Psoas muscle (tissue), 7 donors: ENCODE measurements at regions not wholly inside any gene's neighbourhood (a gene's known extent, or its start where the extent isn't known, plus 50 kb on each side); places are given as distances from the start of the nearest gene placed in this dataset.
"Not testable (repeated sequence)": the region's sequence is repeated elsewhere in the genome, so short reads cannot be mapped to it uniquely, and the experiment has no call there.

Experiments used
- ATAC-seq, 4 donors: fragments of 200-7000 bp; cut with Tn5 transposase; one replicate each; pipeline ENCODE4 v1.9.1; 2020; ENCODE audit warnings: moderate library complexity in 3 of 4, mild to moderate bottlenecking in 2 of 4
- DNase-seq, 2 donors: peaks; one replicate each; pipeline ENCODE4 v3.0.0-alpha.2; 2020
- H3K27ac ChIP-seq: fragments of 200-600 bp; one replicate; pipeline ENCODE4 v1.8.0; 2022
- H3K27me3 ChIP-seq, 3 donors: fragments of 200-600 bp in 1 of 3; one replicate each; pipeline versions ENCODE4 v1.6.1 to v1.8.0; 2013 to 2022; ENCODE audit warnings: low read length in 2 of 3, mild to moderate bottlenecking in 2 of 3, moderate library complexity in 1 of 3; ENCODE audit not compliant: insufficient read depth in 3 of 3
- H3K36me3 ChIP-seq, 2 donors: fragments of 200-600 bp in 1 of 2; one replicate each; pipeline versions ENCODE4 v1.6.1 to v1.8.0; 2013 to 2022; ENCODE audit warnings: low read depth in 1 of 2, mild to moderate bottlenecking in 1 of 2, moderate library complexity in 1 of 2; ENCODE audit not compliant: insufficient read depth in 1 of 2
- H3K4me1 ChIP-seq: fragments of 200-600 bp; one replicate; pipeline ENCODE4 v1.8.0; 2022
- H3K4me3 ChIP-seq: fragments of 200-600 bp; one replicate; pipeline ENCODE4 v1.8.0; 2022; ENCODE audit warnings: mild to moderate bottlenecking
- H3K9me3 ChIP-seq: fragments of 200-600 bp; one replicate; pipeline ENCODE4 v1.8.0; 2022
- WGBS, 3 donors: extraction: QIAGEN DNeasy Blood & Tissue Kit; methylation state at CpG; one replicate each; pipeline versions ENCODE4 v1.1.6 to v1.1.7; 2013; 5-methylcytosine and 5-hydroxymethylcytosine counted together
- intact Hi-C, 2 donors: fragments of 100-400 bp; cut with DNase I; formaldehyde crosslinking; loops; one replicate each; pipeline versions ENCODE4 v1.11.0 to v1.14.2; 2022
- TF ChIP-seq, protein P1 (sequence below): fragments of 200-600 bp; IDR thresholded peaks from one replicate; pipeline ENCODE4 v1.8.0; 2022; ENCODE audit warnings: antibody characterized with exemption
- donor health status: healthy with polysubstance abuse.
- donor health status: DM: no; HTN: no; CAD: no; lungs with moderate emphysema.
- donor health status: Bipolar disorder and iron deficiency.
- donor health status: healthy.
- donor health status: DM: yes; HTN: yes; CAD: no.
- donor health status: DM: no; HTN: no; CAD: no.
- donor health status: DM: yes; HTN: yes; CAD: no.

DNA sequence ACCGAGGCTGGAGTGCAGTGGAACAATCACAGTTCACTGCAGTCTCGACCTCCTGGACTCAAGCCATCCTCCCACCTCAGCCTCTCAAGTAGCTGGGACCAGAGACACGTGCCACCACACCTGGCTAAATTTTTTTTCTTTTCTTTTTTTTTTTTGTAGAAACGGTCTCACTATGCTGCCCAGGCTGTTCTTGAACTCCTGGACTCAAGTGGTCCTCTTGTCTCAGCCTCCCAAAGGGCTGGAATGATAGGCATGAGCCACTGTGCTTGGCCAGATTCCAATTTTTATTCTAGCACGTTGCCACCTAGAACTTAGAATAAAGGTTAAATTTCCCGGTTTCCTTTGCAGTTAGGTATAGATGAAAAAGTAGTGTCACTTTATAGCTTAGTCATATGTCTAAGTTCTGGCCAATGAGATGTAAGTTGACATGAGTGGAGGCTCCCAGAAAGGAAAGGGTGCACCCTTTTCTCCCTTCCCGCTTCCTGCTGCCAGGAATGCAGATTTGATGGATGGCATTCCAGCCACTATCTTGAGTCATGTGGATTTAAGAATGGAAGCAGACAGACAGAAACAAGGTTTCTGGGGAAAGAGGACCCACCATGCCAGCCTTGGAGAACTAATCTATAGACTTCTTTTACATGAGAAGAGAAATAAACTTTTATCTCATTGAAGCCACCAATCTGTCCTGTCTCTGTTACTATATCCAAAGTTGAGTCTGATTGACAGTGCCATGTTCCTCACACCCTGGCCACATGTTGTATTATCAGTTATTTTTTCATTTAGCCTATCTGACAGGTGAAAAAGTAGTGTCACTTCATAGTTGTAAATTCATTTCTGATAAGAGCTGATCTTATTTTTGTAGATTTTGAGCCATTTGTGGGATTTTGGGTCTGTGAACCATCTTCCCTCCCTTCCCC, 60.6 kb upstream of the NCOA3 start:
- Histone ChIP-seq H3K4me3 (no peak overlapping the region), H3K9me3 (no peaks in the 10 kb centered on the region), H3K27ac (no peak overlapping the region), H3K27me3 (no peaks in the 10 kb centered on the region), H3K36me3 (no peaks in the 10 kb centered on the region), H3K4me1 (no peaks in the 10 kb centered on the region)
- TF ChIP-seq, protein P1, sequence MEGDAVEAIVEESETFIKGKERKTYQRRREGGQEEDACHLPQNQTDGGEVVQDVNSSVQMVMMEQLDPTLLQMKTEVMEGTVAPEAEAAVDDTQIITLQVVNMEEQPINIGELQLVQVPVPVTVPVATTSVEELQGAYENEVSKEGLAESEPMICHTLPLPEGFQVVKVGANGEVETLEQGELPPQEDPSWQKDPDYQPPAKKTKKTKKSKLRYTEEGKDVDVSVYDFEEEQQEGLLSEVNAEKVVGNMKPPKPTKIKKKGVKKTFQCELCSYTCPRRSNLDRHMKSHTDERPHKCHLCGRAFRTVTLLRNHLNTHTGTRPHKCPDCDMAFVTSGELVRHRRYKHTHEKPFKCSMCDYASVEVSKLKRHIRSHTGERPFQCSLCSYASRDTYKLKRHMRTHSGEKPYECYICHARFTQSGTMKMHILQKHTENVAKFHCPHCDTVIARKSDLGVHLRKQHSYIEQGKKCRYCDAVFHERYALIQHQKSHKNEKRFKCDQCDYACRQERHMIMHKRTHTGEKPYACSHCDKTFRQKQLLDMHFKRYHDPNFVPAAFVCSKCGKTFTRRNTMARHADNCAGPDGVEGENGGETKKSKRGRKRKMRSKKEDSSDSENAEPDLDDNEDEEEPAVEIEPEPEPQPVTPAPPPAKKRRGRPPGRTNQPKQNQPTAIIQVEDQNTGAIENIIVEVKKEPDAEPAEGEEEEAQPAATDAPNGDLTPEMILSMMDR, result no peak
- ATAC-seq, result no peak
- DNase-seq, result no peak
- whole genome bisulfite sequencing, 3 donors, result 50 to 61% (median 56%) methylated on average over 7 of the region's 7 CpGs
- intact Hi-C loops, result no loop called here

DNA sequence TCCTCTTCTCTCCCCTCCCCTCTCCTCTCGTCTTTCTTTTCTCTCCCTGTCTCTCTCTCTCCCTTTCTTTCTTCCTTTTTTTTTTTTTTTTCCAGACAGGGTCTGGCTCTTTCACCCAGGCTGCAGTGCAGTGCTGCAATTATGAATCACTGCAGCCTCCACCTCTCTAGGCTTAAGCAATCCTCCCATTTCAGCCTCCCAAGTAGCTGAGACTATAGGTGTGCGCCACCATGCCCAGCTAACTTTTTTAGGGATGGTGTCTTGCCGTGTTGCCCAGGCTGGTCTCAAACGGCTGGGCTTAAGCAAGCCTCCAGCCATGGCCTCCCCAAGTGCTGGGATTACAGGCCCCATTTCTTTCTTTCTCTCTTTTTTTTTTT, 59.9 kb upstream of the NCOA3 start:
- DNase-seq (no peak), ATAC-seq (no peak)
- TF ChIP-seq, protein P1, result no peak
- intact Hi-C loops, result no loop called here
- Histone ChIP-seq H3K27ac (no peak overlapping the region), H3K36me3 (no peaks in the 10 kb centered on the region), H3K4me3 (no peak overlapping the region), H3K4me1 (no peaks in the 10 kb centered on the region), H3K27me3 (no peaks in the 10 kb centered on the region), H3K9me3 (no peaks in the 10 kb centered on the region)
- WGBS, 3 donors, result 87 to 90% (median 87%) methylated on average over 4 of the region's 4 CpGs

DNA sequence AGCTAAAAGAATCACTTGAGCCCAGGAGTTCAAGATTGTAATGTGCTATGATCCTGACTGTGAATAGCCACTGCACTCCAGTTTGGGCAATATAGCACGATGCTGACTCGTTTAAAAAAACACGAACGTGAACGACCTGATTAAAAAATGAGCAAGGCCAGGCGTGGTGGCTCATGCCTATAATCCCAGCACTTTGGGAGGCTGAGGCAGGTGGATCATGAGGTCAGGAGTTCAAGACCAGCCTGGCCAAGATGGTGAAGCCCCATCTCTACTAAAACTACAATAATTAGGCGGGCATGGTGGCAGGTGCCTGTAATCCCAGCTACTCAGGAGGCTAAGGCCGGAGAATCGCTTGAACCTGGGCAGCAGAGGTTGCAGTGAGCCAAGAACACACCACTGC, 58.6 kb upstream of the NCOA3 start:
- DNase-seq, H3K9me3 ChIP-seq, ATAC-seq, intact Hi-C loops, H3K4me3 ChIP-seq, H3K27me3 ChIP-seq, H3K4me1 ChIP-seq, H3K27ac ChIP-seq, H3K36me3 ChIP-seq: not testable (repeated sequence)
- WGBS, 3 donors, result 70 to 91% (median 89%) methylated on average over 9 of the region's 9 CpGs

DNA sequence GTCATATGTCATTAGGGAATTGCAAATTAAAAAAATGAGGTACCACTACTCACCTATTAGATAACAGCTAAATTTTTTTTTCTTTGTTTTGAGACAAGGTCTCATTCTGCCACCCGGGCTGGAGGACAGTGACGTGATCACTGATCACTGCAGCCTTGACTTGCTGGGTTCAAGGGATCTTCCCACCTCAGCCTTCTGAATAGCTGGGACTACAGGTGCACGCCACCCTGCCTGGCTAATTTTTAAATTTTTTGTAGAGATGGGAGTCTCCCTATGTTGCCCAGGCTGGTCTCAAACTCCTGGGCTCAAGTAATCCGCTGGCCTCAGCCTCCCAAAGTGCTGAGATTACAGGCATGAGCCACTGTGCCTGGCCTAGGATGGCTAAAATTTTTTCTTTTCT, 57.1 kb upstream of the NCOA3 start:
- DNase-seq (no peak), ATAC-seq (no peak)
- H3K27me3 ChIP-seq, result no peaks in the 10 kb centered on the region
- no peak overlapping the region for H3K4me3 ChIP-seq
- no peaks in the 10 kb centered on the region for H3K9me3 ChIP-seq
- no peaks in the 10 kb centered on the region for H3K4me1 ChIP-seq
- 90 to 93% (median 91%) methylated on average over 4 of the region's 4 CpGs for WGBS, 3 donors
- H3K27ac ChIP-seq, result no peak overlapping the region
- TF ChIP-seq, protein P1, result no peak
- intact Hi-C loops, result no loop called here
- no peaks in the 10 kb centered on the region for H3K36me3 ChIP-seq

DNA sequence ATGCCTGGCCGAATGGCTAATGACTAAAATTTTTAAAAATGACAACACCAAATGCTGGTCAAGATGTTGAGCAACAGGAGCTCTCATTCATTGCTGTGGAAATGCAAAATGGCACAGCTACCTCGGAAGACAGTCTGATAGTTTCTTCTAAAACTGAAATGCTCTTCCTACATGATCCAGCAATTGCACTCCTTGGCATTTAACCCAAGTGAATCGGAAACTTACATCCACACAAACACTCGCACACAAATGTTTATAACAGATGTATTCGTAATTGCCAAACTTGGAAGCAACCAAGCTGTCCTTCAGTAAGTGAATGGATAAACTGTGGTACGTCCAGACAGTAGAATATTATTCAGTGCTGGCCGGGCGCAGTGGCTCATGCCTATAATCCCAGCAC, 56.4 kb upstream of the NCOA3 start:
- WGBS, 3 donors, result 78 to 82% (median 81%) methylated on average over 8 of the region's 8 CpGs
- H3K27me3 ChIP-seq, result no peaks in the 10 kb centered on the region
- intact Hi-C loops, result no loop called here
- H3K4me1 ChIP-seq, result no peaks in the 10 kb centered on the region
- no peaks in the 10 kb centered on the region for H3K9me3 ChIP-seq
- ATAC-seq (no peak), DNase-seq (no peak)
- TF ChIP-seq, protein P1, result no peak
- no peaks in the 10 kb centered on the region for H3K36me3 ChIP-seq
- H3K4me3 ChIP-seq, result no peak overlapping the region
- H3K27ac ChIP-seq, result no peak overlapping the region

DNA sequence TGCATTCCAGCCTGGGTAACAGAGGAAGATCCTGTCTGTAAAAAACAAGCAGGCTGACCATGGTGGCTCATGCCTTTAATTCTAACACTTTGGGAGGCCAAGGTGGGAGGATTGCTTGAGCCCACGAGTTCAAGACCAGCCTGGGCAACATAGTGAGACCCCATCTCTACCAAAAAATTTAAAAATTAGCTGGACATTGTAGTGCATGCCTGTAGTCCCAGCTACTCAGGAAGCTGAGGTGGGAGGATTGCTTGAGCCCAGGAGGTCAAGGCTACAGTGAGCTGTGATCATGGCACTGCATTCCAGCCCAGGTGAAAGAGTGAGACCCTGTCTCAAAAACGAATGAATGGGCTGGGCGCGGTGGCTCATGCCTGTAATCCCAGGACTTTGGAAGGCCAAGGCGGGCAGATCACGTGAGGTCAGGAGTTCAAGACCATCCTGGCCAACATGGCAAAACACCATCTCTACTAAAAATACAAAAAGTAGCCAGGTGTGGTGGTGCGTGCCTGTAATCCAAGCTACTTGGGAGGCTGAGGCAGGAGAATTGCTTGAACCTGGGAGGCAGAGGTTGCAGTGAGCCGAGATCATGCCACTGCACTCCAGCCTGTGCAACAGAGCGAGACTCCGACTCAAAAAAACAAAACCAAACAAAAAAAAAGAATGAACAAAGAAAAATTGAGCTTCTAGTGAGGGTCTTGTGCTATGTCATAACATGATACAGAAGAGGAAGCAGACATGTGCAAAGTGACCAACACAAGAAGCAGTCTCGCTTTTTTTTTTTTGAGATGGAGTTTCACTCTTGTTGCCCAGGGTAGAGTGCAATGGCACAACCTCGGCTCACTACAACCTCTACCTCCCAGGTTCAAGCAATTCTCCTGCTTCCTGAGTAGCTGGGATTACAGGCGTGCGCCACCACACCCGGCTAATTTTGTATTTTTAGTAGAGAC, 54.1 kb upstream of the NCOA3 start:
- H3K27ac ChIP-seq, DNase-seq, ATAC-seq, H3K27me3 ChIP-seq, H3K4me3 ChIP-seq, H3K9me3 ChIP-seq, intact Hi-C loops, H3K36me3 ChIP-seq, H3K4me1 ChIP-seq: not testable (repeated sequence)
- WGBS, 3 donors, result 94 to 97% (median 96%) methylated on average over 15 of the region's 15 CpGs
